Adipocyte (in vitro differentiated cells): ENCODE measurements at regions not wholly inside any gene's neighbourhood (a gene's known extent, or its start where the extent isn't known, plus 50 kb on each side); places are given as distances from the start of the nearest gene placed in this dataset.
"Not testable (repeated sequence)": the region's sequence is repeated elsewhere in the genome, so short reads cannot be mapped to it uniquely, and the experiment has no call there.

ENCODE experiments used
- DNase-seq: peaks from one replicate; pipeline ENCODE4 v3.0.0-alpha.2; 2015; ENCODE audit warnings: low read depth
- H3K27me3 ChIP-seq: replicated peaks from 2 replicates; pipeline ENCODE4 v1.7.0; 2013; ENCODE audit warnings: mild to moderate bottlenecking, low read length, moderate library complexity; ENCODE audit not compliant: control insufficient read depth, insufficient read depth
- H3K36me3 ChIP-seq: 2 replicates; pipeline ENCODE4 v1.7.0; 2013; ENCODE audit warnings: low read length, mild to moderate bottlenecking, moderate library complexity; ENCODE audit not compliant: control insufficient read depth, insufficient read depth, severe bottlenecking
- H3K4me1 ChIP-seq: 2 replicates; pipeline ENCODE4 v1.7.0; 2013; ENCODE audit warnings: mild to moderate bottlenecking, low read length, moderate library complexity; ENCODE audit not compliant: control insufficient read depth, insufficient read depth
- H3K4me3 ChIP-seq: 2 replicates; pipeline ENCODE4 v1.7.0; 2013; ENCODE audit warnings: mild to moderate bottlenecking, low read length, moderate library complexity
- H3K9ac ChIP-seq: 2 replicates; pipeline ENCODE4 v1.7.0; 2013; ENCODE audit warnings: mild to moderate bottlenecking, low read length, moderate library complexity
- H3K9me3 ChIP-seq: 2 replicates; pipeline ENCODE4 v1.7.0; 2013; ENCODE audit warnings: mild to moderate bottlenecking, low read length, moderate library complexity; ENCODE audit not compliant: control insufficient read depth

DNA sequence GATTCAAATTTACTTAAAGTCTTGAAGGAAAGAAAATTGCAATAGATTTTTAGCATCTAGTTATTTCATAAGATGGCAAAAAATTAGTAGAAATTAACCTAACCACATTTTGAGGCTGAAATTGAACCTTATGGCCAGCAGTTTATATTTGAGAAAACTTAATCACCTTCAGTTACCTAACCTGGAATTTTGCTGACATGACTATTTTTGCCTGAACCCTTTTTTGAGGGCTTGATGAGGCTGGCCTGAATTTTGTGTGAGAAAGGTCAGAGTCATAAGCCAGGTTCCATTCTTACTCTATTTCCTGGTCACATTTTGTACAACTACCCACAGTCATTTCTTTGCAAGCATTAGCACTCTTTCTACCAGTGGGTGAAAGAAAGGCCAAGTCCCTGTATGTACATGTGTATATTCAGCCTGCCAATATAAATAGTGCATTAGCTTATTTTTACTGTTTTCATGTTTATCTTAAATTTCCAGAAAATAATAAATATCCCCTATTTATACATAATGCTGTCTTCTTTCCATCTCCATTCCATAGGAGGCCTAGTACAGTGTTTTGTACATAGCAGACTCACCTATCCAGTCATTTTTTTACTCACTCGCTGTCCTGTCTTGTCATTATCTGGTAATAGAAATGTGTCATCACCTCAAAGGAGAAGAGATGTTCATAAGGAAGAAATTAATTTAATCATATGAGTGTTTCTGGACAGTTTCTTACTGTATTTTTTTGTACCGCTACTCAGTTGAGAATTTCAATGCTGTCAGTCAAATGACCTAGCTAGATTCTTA is 108.4 kb upstream of the SGCD start:
- no peak overlapping the region for H3K4me3 ChIP-seq
- H3K27me3 ChIP-seq = no peaks in the 10 kb centered on the region
- H3K9ac ChIP-seq = no peak overlapping the region
- no peaks in the 10 kb centered on the region for H3K36me3 ChIP-seq
- peaks cover 11% of the 10 kb centered on the region for H3K9me3 ChIP-seq
- no peak for DNase-seq
- no peaks in the 10 kb centered on the region for H3K4me1 ChIP-seq

DNA sequence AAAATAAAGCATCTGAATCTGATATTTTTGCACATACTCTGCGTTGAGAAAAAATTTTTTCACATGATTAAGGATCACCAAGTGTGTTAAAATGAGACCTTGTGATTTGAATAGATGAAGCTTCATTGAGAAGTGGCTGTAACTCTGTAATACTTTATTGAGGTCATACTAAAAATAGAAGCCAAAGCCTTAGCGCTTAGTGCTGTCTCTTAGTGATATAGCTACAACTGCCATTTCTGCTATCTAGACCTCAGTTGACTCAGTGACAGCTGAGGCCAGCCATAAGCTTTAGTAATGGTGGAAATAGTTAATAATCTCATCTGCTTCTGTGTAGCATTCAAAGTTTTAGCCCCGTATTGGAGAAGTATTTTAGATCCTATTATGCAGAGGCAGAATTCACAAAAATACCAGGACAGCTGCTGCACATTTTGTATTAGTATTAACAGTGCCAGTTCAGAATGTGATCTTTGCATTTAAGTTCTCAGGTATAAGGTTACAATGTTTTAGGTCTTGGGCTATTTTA is 107.4 kb upstream of the SGCD start:
- no peaks in the 10 kb centered on the region for H3K36me3 ChIP-seq
- peaks cover 6% of the 10 kb centered on the region for H3K9me3 ChIP-seq
- H3K4me3 ChIP-seq = no peak overlapping the region
- H3K4me1 ChIP-seq = no peaks in the 10 kb centered on the region
- no peaks in the 10 kb centered on the region for H3K27me3 ChIP-seq
- no peak overlapping the region for H3K9ac ChIP-seq
- no peak for DNase-seq

DNA sequence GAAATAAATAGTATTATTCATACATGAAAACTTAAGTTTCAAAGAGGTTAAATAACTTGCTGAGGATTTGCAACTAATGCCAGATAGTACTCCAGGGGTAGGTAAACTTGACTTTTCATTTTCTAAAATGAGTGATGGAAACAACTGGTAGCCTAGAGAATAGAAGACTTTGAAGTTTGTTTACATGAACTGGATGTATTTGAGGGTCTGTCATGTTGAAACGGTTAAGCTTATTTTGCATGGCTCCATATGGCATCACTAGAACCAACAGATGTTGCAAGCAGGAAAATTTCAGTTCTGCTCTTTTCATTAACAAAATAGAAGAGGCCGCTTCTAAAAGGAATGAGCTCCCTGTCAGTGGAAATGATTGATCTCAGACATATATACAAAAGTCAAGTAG is 105.1 kb upstream of the SGCD start:
- Histone ChIP-seq H3K9me3 (no peaks in the 10 kb centered on the region), H3K36me3 (no peaks in the 10 kb centered on the region), H3K4me1 (no peaks in the 10 kb centered on the region), H3K9ac (no peak overlapping the region), H3K27me3 (no peaks in the 10 kb centered on the region), H3K4me3 (no peak overlapping the region)
- no peak for DNase-seq

DNA sequence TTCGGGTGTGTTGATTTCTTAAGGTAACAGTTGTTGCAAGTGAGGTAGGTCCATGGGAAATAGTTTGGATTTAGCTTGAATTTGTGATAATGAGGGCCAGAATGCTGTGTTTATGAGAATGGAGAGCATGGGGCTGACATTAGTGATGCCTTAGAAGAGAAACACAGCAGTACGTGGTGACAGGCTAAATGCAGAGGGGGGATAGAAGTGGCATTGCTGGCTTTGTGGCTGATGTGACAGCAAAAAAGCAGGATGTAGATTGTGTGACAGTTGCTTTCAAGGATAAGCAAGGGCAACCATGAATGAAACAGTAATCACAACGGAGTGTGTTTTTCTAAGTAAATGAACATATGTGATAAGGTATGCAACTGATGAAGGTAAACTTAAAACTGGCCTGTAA is 103.4 kb upstream of the SGCD start:
- Histone ChIP-seq H3K9ac (no peak overlapping the region), H3K4me1 (no peaks in the 10 kb centered on the region), H3K9me3 (peaks cover 4% of the 10 kb centered on the region), H3K4me3 (no peak overlapping the region), H3K36me3 (no peaks in the 10 kb centered on the region), H3K27me3 (no peaks in the 10 kb centered on the region)
- DNase-seq = no peak

DNA sequence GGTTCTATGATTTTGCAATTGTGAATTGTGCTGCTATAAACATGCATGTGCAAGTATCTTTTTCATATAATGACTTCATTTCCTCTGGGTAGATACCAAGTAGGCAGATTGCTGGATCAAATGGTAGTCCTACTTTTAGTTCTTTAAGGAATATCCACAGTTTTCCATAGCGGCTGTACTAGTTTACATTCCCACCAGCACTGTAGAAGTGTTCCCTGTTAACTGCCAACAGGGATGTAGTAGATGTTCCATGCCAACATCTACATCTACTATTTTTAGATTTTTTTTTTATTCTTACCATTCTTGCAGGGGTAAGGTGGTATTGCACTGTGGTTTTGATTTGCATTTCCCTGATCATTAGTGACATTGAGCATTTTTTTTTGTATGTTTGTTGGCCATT is 100.5 kb upstream of the SGCD start:
- not testable (repeated sequence) for H3K9me3 ChIP-seq, H3K4me3 ChIP-seq, DNase-seq, H3K36me3 ChIP-seq, H3K9ac ChIP-seq, H3K27me3 ChIP-seq, H3K4me1 ChIP-seq

DNA sequence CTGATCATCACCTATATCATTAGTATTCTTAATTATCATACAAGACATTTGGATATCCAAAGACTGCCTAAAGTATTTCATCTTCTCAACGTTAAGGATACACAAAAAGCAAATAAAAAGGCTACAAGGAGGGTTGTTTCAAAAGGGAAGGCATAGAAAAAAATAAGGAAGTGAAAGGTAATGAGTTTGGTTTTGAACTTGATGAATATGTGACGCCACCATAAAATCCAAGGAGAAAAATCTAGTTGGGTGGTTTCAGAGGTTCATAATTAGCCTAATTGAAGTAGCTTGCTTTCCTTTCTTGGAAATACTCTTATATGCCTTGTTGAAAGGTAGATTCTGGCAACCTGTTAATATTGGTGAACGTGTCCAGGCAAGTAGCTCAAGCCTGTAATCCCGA is 96.1 kb upstream of the SGCD start:
- Histone ChIP-seq H3K36me3 (no peaks in the 10 kb centered on the region), H3K9ac (no peak overlapping the region), H3K4me3 (no peak overlapping the region), H3K27me3 (no peaks in the 10 kb centered on the region), H3K9me3 (peaks cover 4% of the 10 kb centered on the region), H3K4me1 (no peaks in the 10 kb centered on the region)
- no peak for DNase-seq

DNA sequence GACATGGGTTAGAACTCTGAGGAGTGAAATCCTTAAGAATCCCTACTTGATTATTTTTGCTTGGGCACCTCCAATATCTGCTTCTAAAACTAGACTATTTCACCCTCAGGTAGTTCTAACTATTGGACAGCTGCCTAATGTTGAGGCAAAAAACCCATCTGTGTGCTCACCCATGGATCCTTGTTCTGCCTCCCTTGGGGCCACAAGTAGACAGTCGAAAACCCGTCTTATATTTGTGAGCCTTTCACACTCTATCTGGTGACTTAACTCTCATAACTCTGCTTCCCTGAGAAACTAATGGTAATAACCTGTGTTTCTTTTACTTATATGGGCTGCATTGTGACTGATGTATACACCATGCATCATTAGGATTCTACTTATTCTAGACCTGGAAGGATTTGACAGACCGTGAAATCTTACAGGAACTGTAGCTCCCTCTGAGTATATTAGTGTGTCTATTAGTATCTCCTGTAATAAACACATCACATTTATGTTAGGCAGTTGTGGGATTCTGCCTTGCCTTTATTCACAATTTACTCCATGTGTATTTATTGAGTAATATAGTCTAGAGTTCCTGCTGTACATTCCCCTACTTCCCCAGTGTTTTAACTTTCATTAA is 94.6 kb upstream of the SGCD start:
- peaks cover 4% of the 10 kb centered on the region for H3K9me3 ChIP-seq
- no peaks in the 10 kb centered on the region for H3K27me3 ChIP-seq

DNA sequence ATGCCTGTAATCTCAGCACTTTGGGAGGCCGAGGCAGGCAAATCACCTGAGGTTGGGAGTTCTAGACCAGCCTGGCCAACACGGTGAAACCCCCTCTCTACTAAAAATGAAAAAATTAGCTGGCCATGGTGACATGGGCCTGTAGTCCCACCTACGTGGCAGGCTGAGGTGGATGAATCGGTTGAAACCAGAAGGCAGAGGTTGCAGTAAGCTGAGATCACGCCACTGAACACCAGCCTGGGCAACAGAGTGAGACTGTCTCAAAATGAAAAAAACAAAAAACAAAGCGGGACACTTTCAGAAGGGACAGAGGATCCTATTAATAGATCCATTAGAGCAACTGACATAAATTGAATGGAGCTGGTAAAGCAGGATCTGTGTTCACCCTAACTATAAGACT is 89.6 kb upstream of the SGCD start:
- Histone ChIP-seq H3K4me3 (no peak overlapping the region), H3K4me1 (no peaks in the 10 kb centered on the region), H3K27me3 (no peaks in the 10 kb centered on the region), H3K9ac (no peak overlapping the region), H3K9me3 (no peaks in the 10 kb centered on the region), H3K36me3 (no peaks in the 10 kb centered on the region)
- no peak for DNase-seq

More for the DNA sequence above, 94.6 kb upstream of the SGCD start:
- Histone ChIP-seq H3K4me1 (no peaks in the 10 kb centered on the region), H3K9ac (no peak overlapping the region), H3K36me3 (no peaks in the 10 kb centered on the region), H3K4me3 (no peak overlapping the region)
- DNase-seq = no peak

DNA sequence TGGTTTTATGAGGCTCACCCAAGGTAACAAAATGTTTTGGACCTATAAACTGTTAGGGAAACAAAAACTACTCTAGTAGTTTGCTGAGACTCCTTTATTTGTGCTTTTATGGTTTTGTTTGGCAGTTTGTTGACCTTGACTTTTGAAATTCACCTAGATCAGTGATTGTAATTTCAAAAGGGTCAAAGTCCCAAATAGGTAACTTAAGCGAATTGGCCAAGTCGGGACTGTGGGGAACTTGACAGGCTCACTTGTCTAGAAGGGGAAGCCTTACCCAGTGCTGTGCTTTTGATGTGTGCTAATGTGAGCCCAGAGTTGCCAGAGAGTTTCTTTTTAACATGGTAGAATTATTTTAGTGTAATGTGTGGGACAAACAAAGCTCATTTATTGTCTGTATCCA is 87.2 kb upstream of the SGCD start:
- Histone ChIP-seq H3K9me3 (no peaks in the 10 kb centered on the region), H3K27me3 (no peaks in the 10 kb centered on the region), H3K36me3 (no peaks in the 10 kb centered on the region), H3K4me3 (no peak overlapping the region), H3K4me1 (peaks cover 8% of the 10 kb centered on the region), H3K9ac (no peak overlapping the region)
- no peak for DNase-seq

DNA sequence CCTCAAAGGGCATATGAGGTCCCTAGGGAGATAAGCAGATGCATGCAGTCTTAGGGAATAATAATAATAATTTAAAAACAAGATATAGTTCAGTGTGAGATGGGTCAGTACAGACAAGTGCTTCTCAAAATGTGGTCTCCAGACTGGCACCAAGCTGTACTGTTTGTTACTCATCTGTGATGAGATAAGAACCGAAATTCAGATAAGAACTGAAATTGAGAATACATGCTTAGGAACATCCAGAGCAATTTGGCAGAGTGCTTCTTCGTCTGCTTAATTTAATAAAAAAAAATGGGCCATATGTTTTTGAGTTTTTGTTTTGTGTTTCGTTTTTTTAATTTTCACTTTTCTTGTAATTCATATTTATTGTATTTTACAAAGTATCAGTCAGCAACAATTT is 86.5 kb upstream of the SGCD start:
- H3K9me3 ChIP-seq = no peaks in the 10 kb centered on the region
- no peak for DNase-seq
- H3K4me3 ChIP-seq = no peak overlapping the region
- no peaks in the 10 kb centered on the region for H3K27me3 ChIP-seq
- peaks cover 13% of the 10 kb centered on the region for H3K4me1 ChIP-seq
- H3K9ac ChIP-seq = no peak overlapping the region
- no peaks in the 10 kb centered on the region for H3K36me3 ChIP-seq

DNA sequence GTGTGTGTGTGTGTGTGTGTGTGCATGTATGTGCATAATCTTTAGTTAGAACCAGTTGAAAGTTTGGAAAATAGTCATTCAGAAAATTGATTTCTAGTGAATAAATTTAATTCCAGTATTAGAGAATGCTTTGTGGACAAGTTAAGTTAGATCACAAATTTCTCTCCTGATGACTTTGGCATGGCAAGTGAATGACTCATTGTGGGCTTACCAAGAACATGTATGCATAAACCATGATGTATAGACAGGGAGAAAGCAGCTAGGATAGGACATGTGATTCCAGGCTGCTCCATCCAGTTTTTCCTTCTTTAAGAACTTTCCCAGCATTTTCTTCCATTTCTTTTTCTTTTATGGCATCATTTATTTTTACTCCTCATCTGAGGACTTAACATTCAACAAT is 85.7 kb upstream of the SGCD start:
- DNase-seq = no peak
- Histone ChIP-seq H3K4me3 (no peak overlapping the region), H3K4me1 (peaks cover 13% of the 10 kb centered on the region), H3K9ac (no peak overlapping the region), H3K36me3 (no peaks in the 10 kb centered on the region), H3K9me3 (no peaks in the 10 kb centered on the region), H3K27me3 (no peaks in the 10 kb centered on the region)
